Suppressor macrophage treated with lipopolysaccharide for 4 hours (primary cell): ENCODE measurements at regions not wholly inside any gene's neighbourhood (a gene's known extent, or its start where the extent isn't known, plus 50 kb on each side); places are given as distances from the start of the nearest gene placed in this dataset.

Experiments
- DNase-seq: peaks from one replicate; pipeline ENCODE4 v3.0.0-alpha.2; 2020

- no peak for DNase-seq
Observed at GRCh38 chr3:115547207-115547606, 76.1 kb upstream of the GAP43 start.

GRCh38 chr3:115548611-115549010, 74.7 kb upstream of the GAP43 start:
- no peak for DNase-seq

- DNase-seq: no peak
Observed at GRCh38 chr3:115549071-115549470, 74.2 kb upstream of the GAP43 start.

- no peak for DNase-seq
Observed at GRCh38 chr3:115550285-115550761, 73.0 kb upstream of the GAP43 start.

GRCh38 chr3:115551016-115551415, 72.3 kb upstream of the GAP43 start:
- no peak for DNase-seq

GRCh38 chr3:115552007-115552406, 71.3 kb upstream of the GAP43 start:
- no peak for DNase-seq

GRCh38 chr3:115553796-115554486, 69.4 kb upstream of the GAP43 start:
- no peak for DNase-seq

- no peak for DNase-seq
Observed at GRCh38 chr3:115554487-115554807, 68.9 kb upstream of the GAP43 start.

GRCh38 chr3:115562636-115563267, 60.6 kb upstream of the GAP43 start:
- DNase-seq: no peak

GRCh38 chr3:115563984-115564383, 59.3 kb upstream of the GAP43 start:
- no peak for DNase-seq

GRCh38 chr3:115571413-115571812, 51.9 kb upstream of the GAP43 start:
- no peak for DNase-seq
